ENCODE measurements at regions not wholly inside any gene's neighbourhood (a gene's known extent, or its start where the extent isn't known, plus 50 kb on each side); places are given as distances from the start of the nearest gene placed in this dataset.

GRCh38 chr3:44045476-44046275 is 196.0 kb upstream of the TOPAZ1 start:
- TF ChIP-seq, protein P1, sequence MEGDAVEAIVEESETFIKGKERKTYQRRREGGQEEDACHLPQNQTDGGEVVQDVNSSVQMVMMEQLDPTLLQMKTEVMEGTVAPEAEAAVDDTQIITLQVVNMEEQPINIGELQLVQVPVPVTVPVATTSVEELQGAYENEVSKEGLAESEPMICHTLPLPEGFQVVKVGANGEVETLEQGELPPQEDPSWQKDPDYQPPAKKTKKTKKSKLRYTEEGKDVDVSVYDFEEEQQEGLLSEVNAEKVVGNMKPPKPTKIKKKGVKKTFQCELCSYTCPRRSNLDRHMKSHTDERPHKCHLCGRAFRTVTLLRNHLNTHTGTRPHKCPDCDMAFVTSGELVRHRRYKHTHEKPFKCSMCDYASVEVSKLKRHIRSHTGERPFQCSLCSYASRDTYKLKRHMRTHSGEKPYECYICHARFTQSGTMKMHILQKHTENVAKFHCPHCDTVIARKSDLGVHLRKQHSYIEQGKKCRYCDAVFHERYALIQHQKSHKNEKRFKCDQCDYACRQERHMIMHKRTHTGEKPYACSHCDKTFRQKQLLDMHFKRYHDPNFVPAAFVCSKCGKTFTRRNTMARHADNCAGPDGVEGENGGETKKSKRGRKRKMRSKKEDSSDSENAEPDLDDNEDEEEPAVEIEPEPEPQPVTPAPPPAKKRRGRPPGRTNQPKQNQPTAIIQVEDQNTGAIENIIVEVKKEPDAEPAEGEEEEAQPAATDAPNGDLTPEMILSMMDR (IDR thresholded peaks at IDR 0.05), result no peak
- TF ChIP-seq EZH2 (IDR thresholded peaks at IDR 0.05; ENCODE audit: borderline replicate concordance, insufficient read depth, low read depth, low read length, poor library complexity, severe bottlenecking), result no peak
